Hematopoietic multipotent progenitor cell treated with erythropoietin and hydrocortisone succinate and interleukin-3 and kit ligand, for 6 days (in vitro differentiated cells): ENCODE measurements at regions not wholly inside any gene's neighbourhood (a gene's known extent, or its start where the extent isn't known, plus 50 kb on each side); places are given as distances from the start of the nearest gene placed in this dataset.
"Not testable (repeated sequence)": the region's sequence is repeated elsewhere in the genome, so short reads cannot be mapped to it uniquely, and the experiment has no call there.

Source experiments
- DNase-seq: peaks from one replicate; pipeline ENCODE4 v3.0.0-alpha.2; 2015

DNA sequence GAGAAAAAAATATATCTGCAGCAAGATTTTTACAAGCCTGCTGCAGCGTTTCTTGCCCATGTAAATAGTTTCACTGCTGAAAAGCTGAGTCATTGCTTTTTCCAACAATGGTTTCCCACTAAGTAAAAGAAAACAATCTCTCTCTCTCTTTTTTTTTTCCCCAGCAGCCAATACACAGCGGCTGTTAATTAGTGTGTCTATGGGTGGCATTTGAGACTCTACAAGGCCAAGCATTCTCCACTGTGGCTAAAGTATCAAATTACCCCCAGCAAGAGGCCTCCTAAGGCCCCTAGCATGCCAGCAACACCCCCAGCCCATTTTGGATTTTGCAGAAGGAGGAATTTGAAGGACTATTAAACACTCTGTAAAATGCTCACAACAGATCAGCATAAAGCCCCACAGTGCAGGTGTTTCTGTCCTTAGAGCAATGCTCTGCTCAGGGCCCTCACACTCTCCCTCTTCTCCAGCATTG, 837.4 kb downstream of the TRIML1 start:
- DNase-seq = no peak

DNA sequence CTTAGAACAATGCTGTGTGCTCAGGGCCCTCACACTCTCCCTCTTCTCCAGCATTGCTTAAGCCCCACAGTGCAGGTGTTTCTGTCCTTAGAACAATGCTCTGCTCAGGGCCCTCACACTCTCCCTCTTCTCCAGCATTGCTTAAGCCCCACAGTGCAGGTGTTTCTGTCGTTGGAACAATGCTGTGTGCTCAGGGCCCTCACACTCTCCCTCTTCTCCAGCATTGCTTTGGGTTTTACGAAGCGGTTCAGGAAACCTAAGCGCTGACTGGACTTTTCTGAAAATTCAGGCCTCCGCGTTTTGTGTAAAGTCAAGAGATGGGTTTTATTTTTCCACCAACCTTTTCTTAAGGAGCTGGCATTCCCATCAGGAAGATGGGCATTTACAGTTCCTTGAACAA, 838.0 kb downstream of the TRIML1 start:
- DNase-seq = not testable (repeated sequence)

DNA sequence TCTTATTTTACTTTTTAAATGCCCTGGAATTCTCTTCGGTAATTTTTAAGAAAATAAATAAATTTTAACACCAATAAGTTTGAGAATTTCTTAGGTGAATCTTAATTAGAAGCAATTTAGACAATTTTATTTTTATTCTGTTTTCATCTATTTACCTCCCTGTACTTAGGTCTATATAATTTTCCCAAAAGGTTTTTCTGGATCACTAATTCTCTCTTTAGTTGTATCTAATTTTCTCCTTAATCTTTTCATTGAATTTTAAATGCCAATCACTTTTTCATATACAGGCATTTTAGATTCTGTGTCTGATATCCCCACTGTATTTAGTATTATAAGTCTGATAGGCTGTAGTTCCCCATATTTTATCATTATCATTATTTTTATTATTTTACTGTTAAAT, 845.3 kb downstream of the TRIML1 start:
- DNase-seq = no peak

DNA sequence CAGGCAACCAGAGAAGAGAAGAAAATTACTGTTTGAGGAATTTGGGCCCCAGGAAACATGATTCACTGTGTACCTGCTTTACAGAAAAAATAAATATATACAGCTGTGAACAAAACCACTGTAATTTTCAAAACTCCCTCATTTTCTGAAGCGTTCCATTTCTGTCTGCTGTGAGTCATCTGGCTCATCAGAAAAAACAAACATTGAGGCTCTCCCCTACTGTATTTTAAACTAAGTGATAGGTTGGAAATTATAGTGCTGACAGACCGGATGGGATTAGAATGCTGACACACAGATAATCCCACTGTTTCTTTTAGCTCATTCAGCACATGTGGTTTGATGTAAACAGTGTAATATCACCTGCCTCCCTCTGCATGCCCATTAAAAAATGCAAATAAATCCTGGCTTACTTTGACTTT, 847.0 kb downstream of the TRIML1 start:
- no peak for DNase-seq

GRCh38 chr4:188987011-188987410, 847.8 kb downstream of the TRIML1 start:
- DNase-seq = no peak

- DNase-seq = no peak
These were observed 848.9 kb downstream of the TRIML1 start for GRCh38 chr4:188988131-188988530.

DNA sequence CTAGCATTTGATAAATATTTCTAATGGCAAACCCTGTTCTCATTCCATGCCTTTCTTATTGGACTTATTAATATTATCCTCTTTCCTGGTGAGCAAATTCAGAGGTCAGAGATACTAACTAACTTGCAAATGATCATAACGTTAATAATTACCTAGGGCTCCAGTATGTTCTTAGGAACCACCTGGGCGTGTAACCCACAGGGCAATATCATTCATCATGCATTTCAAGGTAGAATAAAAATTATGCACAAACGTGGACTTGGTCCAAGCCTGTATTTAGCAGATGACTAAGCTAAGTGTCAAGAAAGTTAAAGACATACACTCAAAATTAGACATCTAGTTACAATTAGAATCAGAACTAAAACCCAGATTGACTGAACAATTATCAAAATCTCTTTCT, 850.1 kb downstream of the TRIML1 start:
- no peak for DNase-seq

DNA sequence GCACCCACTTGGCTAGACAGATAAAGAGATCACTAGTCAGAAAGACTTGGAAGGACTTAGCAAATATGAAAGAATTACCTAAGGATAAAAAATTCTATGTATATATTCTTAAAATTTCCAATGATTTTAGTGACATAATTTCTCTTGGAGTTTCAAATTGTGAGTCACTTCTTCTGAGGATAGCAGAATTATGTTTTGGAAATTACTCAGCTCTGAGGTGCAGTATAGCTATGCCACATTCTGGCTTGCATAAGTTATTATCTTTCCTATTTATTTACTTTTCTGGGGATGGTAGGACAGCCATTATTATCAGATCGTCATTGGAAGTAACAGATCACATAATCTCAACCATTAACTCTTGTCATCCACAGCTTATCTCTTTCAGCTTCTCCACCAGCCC, 853.5 kb downstream of the TRIML1 start:
- no peak for DNase-seq

- DNase-seq = no peak
These were observed 854.6 kb downstream of the TRIML1 start for GRCh38 chr4:188993871-188994270.

DNA sequence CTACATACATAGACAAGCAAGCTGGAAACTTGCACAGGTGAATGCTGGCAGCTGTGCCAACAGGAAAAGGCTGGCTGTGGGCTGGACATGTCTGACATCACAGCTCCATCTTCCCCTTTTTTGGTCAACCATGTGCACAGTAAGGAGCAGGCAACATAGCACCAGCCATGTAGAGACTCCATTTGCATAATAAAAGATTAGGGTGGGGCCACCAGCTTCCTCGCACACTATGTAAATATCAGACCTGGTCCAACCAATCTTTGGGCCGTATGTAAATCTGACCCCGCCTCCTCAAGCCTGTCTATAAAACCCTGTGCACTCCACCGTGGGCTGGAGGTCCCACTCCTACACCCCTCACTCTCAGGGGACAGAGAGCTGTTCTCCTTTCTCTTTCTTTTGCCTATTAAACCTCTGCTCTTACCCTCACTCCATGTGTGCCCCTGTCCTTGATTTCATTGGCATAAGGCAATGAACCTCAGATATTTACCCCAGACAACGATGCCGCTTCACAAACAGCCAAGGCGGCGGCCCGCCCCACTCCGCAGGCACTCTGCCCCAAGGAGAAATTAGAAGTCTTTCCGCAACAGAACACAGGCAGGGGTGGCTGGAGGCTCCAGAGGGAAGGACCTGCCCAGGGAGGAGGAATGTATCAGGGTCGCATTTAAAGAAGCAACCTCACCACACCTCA, 862.2 kb downstream of the TRIML1 start:
- DNase-seq = no peak

DNA sequence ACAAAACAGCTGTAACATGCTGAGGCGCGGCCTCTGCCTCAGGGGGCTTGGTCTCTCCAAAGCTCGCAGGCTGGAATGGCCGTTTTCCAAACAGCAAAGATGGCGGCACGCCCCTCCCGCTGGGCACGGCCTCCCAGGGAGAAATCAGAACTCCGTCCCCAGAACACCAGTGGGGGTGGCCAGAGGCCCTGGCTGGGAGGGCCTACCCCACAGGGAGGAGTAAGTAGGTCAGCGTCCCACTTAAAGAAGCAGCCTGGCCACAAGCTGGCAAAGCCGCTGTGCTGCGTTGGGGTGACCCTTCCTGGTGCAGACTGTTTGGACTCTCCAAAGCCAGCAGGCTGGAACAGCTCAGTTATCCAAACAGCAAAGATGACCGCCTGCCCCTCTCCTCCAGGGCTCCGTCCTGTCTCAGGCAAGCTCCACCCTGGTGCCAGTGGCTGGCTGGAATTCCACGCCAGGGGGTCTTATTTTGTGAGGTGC, 862.8 kb downstream of the TRIML1 start:
- DNase-seq = no peak

DNA sequence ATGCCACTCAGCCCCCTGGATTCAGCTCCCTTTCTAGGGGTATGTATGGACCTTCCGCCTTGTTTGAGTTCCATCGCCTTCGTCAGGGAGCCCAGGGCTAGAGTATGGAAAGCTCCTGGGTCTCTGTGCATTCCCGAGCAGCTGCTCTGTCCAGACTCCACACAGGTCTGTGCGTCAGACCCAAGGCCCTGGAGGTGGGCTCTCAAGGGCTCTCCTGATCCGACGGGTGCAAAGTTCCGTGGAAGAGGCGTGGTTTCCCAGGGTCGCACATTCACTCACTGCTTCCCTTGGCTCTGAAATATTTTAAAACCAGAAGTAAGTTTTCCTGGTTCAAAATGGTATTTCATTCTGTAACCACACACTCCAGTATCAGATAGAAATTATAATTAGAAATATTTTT, 863.2 kb downstream of the TRIML1 start:
- no peak for DNase-seq

DNA sequence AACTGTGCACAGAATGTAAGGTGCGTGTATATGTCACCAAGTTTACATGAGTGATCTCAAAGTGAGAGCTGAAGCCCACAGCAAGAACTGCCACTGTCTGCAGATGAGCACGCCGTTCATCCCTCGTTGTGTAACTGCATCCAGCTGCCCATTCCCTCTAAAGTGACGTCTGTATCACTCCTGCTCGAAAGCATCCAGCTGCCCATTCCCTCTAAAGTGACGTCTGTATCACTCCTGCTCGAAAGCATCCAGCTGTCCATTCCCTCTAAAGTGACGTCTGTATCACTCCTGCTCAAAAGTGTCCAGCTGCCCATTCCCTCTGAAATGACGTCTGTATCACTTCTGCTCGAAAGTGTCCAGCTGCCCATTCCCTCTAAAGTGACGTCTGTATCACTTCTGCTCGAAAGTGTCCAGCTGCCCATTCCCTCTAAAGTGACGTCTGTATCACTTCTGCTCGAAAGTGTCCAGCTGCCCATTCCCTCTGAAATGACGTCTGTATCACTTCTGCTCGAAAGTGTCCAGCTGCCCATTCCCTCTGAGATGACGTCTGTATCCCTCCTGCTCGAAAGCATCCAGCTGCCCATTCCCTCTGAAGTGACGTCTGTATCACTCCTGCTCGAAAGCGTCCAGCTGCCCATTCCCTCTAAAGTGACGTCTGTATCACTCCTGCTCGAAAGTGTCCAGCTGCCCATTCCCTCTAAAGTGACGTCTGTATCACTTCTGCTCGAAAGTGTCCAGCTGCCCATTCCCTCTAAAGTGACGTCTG, 871.4 kb downstream of the TRIML1 start:
- not testable (repeated sequence) for DNase-seq

DNA sequence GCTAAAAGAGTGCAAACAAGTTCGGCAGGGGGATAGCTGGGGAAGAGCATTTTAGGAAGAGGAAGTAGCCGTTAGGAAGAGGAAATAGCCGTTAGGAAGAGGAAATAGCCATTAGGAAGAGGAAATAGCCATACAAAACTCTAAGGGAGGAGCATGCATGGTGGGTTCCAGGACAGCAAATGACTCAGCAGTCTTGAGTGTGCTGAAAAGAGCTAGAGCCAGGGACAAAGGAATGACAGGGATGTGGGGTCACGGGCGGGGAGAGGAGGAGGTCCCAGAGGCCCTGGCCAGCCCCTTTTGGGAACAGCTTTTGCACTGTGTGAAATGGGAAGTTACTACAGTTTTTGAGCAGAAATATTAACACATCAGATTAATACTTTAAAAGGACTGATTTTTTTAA, 882.6 kb downstream of the TRIML1 start:
- DNase-seq = no peak

DNA sequence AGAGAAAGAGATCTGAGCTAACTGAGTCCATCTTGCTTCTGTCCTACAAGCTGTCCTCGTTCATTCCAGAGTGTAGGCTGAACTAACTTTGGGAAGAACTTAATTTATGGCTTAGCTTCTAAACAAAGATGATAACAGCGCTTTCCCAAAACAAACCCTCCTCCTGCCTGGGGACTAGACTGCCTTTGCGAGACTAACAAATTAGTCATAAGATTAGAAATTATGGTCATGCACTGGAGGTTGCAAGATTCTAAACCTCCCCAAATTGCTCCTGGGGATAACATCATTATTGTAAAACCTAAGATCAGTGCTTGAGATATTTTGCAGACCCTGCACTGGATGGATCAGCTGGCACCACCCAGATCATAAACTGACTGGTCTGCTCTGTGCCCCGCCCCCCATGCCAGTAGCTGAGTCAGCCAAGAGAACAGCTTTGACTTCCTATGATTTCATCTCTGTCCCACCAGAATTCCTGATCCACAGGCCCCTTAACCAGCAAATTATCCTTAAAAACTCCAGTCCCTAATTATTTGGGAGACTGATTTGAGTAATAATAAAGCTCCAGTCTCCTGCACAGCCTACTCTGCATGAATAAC, 883.3 kb downstream of the TRIML1 start:
- no peak for DNase-seq

GRCh38 chr4:189029976-189030504, 890.8 kb downstream of the TRIML1 start:
- DNase-seq = no peak

DNA sequence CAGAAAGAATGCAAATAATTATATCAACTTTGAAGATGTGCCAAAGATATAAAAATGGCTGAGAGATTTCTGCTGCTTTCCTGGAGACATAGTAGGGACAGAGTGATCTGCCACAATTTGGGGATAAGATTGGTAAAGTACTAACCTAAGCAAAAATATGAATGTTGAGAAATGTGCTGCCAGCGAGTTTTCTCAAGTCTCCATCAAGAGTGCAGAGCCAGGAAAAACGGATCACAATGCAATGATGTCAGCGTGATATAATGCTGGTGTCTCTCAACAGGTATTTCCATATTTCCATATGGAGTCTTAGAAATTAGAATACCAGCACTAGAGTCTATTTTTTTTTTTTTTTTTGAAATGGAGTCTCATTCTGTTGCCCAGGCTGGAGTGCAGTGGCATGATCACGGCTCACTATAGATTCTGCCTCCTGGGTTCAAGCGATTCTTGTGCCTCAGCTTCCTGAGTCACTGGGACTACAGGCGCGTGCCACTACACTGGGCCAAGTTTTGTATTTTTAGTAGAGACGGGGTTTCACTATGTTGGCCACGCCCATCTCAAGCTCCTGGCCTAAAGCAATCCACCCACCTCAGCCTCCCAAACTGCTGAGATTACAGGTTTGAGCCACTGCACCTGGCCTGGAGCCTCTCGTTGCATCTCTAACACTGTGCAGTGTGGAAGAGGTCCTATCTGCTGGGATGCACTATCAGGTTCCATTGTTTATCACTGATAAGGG, 893.5 kb downstream of the TRIML1 start:
- no peak for DNase-seq

DNA sequence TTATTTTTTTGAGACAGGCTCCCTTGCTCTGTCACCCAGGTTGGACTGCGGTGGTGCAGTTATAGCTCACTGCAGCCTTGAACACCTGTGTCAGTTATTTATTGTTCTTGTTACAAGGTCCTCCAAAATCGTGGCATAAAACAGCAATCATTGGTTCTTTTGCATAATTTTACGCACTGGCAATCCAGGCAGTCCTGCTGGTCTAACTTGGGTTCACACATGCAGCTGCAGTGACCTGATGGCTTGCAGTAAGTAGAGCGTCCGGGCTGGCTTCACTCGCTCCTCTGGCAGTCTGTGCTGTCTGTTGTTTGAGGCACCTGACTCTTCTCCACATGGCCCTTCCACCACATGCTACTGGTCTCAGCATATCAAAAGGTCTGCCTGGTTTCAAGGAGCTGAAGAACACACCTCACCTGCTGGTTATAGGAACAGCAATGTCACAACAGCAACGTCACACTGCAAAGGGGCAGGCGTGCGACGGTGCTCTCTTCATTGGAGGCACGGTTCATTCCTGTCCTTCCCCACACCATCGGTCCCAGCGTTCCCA, 894.6 kb downstream of the TRIML1 start:
- DNase-seq = no peak

DNA sequence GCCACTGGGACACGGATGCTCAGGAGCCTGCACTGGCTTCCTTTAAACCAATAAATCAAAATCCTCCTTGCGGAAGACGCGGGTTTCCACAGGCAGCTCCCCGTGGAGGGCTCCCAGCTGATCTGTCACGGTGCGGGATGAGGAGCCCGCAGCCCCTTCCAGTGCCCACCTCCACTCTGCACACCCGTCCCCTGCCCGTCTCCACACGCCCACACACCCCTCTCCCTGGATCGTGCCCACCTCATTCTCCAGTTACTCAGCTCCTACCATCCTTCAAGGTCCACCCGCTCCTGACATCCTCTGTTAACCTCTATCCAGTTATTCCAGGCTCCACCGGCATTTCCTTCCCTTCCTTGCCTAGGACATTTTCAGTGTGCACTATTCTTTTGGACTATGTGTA, 895.9 kb downstream of the TRIML1 start:
- DNase-seq = no peak

DNA sequence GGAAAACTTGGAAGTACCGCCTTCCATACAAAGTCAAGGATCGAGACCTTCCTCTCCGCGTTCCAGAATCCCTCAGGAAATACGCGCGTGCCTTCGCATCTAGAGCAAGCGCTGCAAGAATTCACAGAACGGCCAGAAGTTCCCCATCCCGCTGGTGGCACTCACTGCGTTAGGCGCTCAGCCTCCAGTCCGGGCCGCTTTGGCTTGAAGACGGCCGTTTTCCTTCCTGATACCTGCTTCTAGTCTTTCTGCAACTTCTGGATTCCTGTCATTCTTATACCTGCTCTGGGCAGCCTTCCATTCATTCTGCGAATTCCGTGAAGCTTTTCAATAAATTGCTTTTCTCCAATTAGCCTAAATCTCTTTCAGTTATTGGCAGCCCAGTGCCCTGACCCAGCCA, 896.4 kb downstream of the TRIML1 start:
- no peak for DNase-seq

DNA sequence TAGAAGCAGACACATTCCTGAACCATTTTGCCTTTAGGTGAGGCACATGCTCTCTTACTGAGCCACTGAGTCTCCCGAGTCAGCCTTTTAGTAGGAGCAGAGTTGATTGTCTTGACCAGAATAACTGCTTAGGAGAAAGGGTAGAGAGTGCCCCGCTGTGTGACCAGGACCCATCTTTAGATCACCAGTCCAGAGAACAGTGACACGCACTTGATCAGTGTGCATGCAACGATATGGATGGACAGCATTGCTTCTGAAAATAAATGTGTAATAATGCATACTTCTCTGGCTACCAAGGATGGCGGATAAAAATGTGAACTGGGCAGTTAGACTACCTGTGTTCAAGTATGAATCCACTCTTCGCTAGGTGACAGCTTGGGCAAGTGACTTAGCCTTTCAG, 897.7 kb downstream of the TRIML1 start:
- no peak for DNase-seq

GRCh38 chr4:189046642-189047041, 894.0 kb upstream of the FRG1 start:
- DNase-seq = no peak

DNA sequence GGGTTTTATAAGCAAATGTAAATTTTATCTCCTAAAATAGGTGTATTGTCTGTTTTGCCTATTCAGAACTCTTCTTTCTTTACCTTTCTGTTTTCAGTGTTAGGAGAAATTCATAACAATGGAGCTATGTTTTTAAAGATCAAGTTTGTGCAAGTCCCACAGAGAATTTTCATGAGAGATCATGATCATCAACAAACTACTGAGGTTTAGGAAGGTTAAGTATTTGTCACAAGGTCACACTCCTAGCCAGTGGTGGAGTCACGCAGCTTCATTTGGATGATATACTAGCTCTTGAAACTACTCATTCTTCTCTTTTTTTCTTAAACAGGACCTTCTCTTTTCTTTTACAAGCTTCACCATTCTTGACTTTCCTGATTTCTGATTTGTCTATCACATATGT, 892.6 kb upstream of the FRG1 start:
- DNase-seq = no peak
